ENCODE measurements at regions not wholly inside any gene's neighbourhood (a gene's known extent, or its start where the extent isn't known, plus 50 kb on each side); places are given as distances from the start of the nearest gene placed in this dataset.

GRCh38 chr9:79925326-79925725 is 353.6 kb downstream of the TLE4 start:
- no peak overlapping the region for H2AK5ac ChIP-seq (ENCODE audit: low read depth, low read length)
- H2BK5ac ChIP-seq (ENCODE audit: low read length), result no peak overlapping the region
- H2BK120ac ChIP-seq (ENCODE audit: low read depth, low read length), result no peak overlapping the region
- H3K4me2 ChIP-seq (ENCODE audit: insufficient read depth, low read length, poor library complexity, severe bottlenecking), result no peak overlapping the region
- H3K4me1 ChIP-seq (ENCODE audit: control insufficient read depth in 2 of 2, insufficient read depth in 1 of 2, low read depth in 1 of 2, low read length in 2 of 2), result no peaks in the 10 kb centered on the region
- no peak overlapping the region for H3K14ac ChIP-seq (ENCODE audit: low read length)
- H3K23ac ChIP-seq (ENCODE audit: low read depth, low read length, poor library complexity), result no peak overlapping the region
- no peaks in the 10 kb centered on the region for H3K36me3 ChIP-seq (replicated peaks in 1 of 2; ENCODE audit: control insufficient read depth in 2 of 2, insufficient read depth in 2 of 2, low read length in 2 of 2)
- no peak overlapping the region for H3K4ac ChIP-seq (ENCODE audit: low read length)
- H3K27ac ChIP-seq (replicated peaks; ENCODE audit: low read length), result no peak overlapping the region
- no peak overlapping the region for H2BK15ac ChIP-seq (ENCODE audit: low read length)
- H2BK12ac ChIP-seq (ENCODE audit: low read length), result no peak overlapping the region
- H3K27me3 ChIP-seq (ENCODE audit: control insufficient read depth in 3 of 3, insufficient read depth in 3 of 3, low read depth in 1 of 3, low read length in 3 of 3), result no peaks in the 10 kb centered on the region
- H3K4me3 ChIP-seq (ENCODE audit: low read length in 2 of 2), result no peak overlapping the region
- H4K91ac ChIP-seq (ENCODE audit: low read depth, low read length, poor library complexity), result no peak overlapping the region
- H3K79me1 ChIP-seq (ENCODE audit: low read depth, low read length), result no peaks in the 10 kb centered on the region
- no peak overlapping the region for H2AFZ ChIP-seq (ENCODE audit: low read length)
- H3K9me3 ChIP-seq (replicated peaks in 1 of 2; ENCODE audit: control insufficient read depth in 2 of 2, insufficient read depth in 1 of 2, low read depth in 1 of 2, low read length in 2 of 2), result peaks cover 0 to 2% of the 10 kb centered on the region in 2 donors
- no peak for DNase-seq (ENCODE audit: low spot score)
- no peak overlapping the region for H3K9ac ChIP-seq (ENCODE audit: low read depth, low read length, poor library complexity)
- H4K8ac ChIP-seq (ENCODE audit: low read depth, low read length), result no peak overlapping the region
- H3K18ac ChIP-seq (ENCODE audit: low read length), result no peak overlapping the region

GRCh38 chr9:79924836-79925235 is 353.1 kb downstream of the TLE4 start:
- WGBS, 2 donors (ENCODE audit: extremely low coverage in 2 of 2, insufficient read length in 2 of 2, insufficient replicate concordance in 1 of 2), result no CpG with 5 or more reads among the region's 2 CpGs
- no peak overlapping the region for H2AK5ac ChIP-seq (ENCODE audit: low read depth, low read length)
- no peak overlapping the region for H2BK15ac ChIP-seq (ENCODE audit: low read length)
- H3K79me1 ChIP-seq (ENCODE audit: low read depth, low read length), result no peaks in the 10 kb centered on the region
- H3K9me3 ChIP-seq (replicated peaks in 1 of 2; ENCODE audit: control insufficient read depth in 2 of 2, insufficient read depth in 1 of 2, low read depth in 1 of 2, low read length in 2 of 2), result peaks cover 0 to 2% of the 10 kb centered on the region in 2 donors
- H2AFZ ChIP-seq (ENCODE audit: low read length), result no peak overlapping the region
- no peaks in the 10 kb centered on the region for H3K27me3 ChIP-seq (ENCODE audit: control insufficient read depth in 3 of 3, insufficient read depth in 3 of 3, low read depth in 1 of 3, low read length in 3 of 3)
- H3K27ac ChIP-seq (replicated peaks; ENCODE audit: low read length), result no peak overlapping the region
- no peak overlapping the region for H3K4ac ChIP-seq (ENCODE audit: low read length)
- no peak overlapping the region for H2BK5ac ChIP-seq (ENCODE audit: low read length)
- no peak overlapping the region for H2BK120ac ChIP-seq (ENCODE audit: low read depth, low read length)
- H4K8ac ChIP-seq (ENCODE audit: low read depth, low read length), result no peak overlapping the region
- no peak overlapping the region for H2BK12ac ChIP-seq (ENCODE audit: low read length)
- no peaks in the 10 kb centered on the region for H3K4me1 ChIP-seq (ENCODE audit: control insufficient read depth in 2 of 2, insufficient read depth in 1 of 2, low read depth in 1 of 2, low read length in 2 of 2)
- H3K4me2 ChIP-seq (ENCODE audit: insufficient read depth, low read length, poor library complexity, severe bottlenecking), result no peak overlapping the region
- no peaks in the 10 kb centered on the region for H3K36me3 ChIP-seq (replicated peaks in 1 of 2; ENCODE audit: control insufficient read depth in 2 of 2, insufficient read depth in 2 of 2, low read length in 2 of 2)
- no peak overlapping the region for H3K23ac ChIP-seq (ENCODE audit: low read depth, low read length, poor library complexity)
- no peak overlapping the region for H3K14ac ChIP-seq (ENCODE audit: low read length)
- H4K91ac ChIP-seq (ENCODE audit: low read depth, low read length, poor library complexity), result no peak overlapping the region
- no peak for DNase-seq (ENCODE audit: low spot score)
- no peak overlapping the region for H3K9ac ChIP-seq (ENCODE audit: low read depth, low read length, poor library complexity)
- no peak overlapping the region for H3K4me3 ChIP-seq (ENCODE audit: low read length in 2 of 2)
- no peak overlapping the region for H3K18ac ChIP-seq (ENCODE audit: low read length)

GRCh38 chr9:79917421-79917820 is 345.7 kb downstream of the TLE4 start:
- Histone ChIP-seq H3K79me1 (ENCODE audit: low read depth, low read length) (no peaks in the 10 kb centered on the region), H3K9ac (ENCODE audit: low read depth, low read length, poor library complexity) (no peak overlapping the region), H3K36me3 (replicated peaks in 1 of 2; ENCODE audit: control insufficient read depth in 2 of 2, insufficient read depth in 2 of 2, low read length in 2 of 2) (no peaks in the 10 kb centered on the region), H3K18ac (ENCODE audit: low read length) (no peak overlapping the region), H3K4me1 (ENCODE audit: control insufficient read depth in 2 of 2, insufficient read depth in 1 of 2, low read depth in 1 of 2, low read length in 2 of 2) (no peaks in the 10 kb centered on the region), H2AK5ac (ENCODE audit: low read depth, low read length) (no peak overlapping the region), H3K27me3 (ENCODE audit: control insufficient read depth in 3 of 3, insufficient read depth in 3 of 3, low read depth in 1 of 3, low read length in 3 of 3) (peaks cover 0 to 12% (median 0%) of the 10 kb centered on the region in 3 experiments), H4K91ac (ENCODE audit: low read depth, low read length, poor library complexity) (no peak overlapping the region), H2BK15ac (ENCODE audit: low read length) (no peak overlapping the region), H3K9me3 (replicated peaks in 1 of 2; ENCODE audit: control insufficient read depth in 2 of 2, insufficient read depth in 1 of 2, low read depth in 1 of 2, low read length in 2 of 2) (peaks cover 0 to 2% of the 10 kb centered on the region in 2 donors), H3K23ac (ENCODE audit: low read depth, low read length, poor library complexity) (no peak overlapping the region), H3K27ac (replicated peaks; ENCODE audit: low read length) (no peak overlapping the region), H2BK5ac (ENCODE audit: low read length) (no peak overlapping the region), H3K4me3 (ENCODE audit: low read length in 2 of 2) (no peak overlapping the region), H3K4me2 (ENCODE audit: insufficient read depth, low read length, poor library complexity, severe bottlenecking) (no peak overlapping the region), H2BK12ac (ENCODE audit: low read length) (no peak overlapping the region), H2AFZ (ENCODE audit: low read length) (no peak overlapping the region), H3K14ac (ENCODE audit: low read length) (no peak overlapping the region), H4K8ac (ENCODE audit: low read depth, low read length) (no peak overlapping the region), H3K4ac (ENCODE audit: low read length) (no peak overlapping the region), H2BK120ac (ENCODE audit: low read depth, low read length) (no peak overlapping the region)
- no CpG with 5 or more reads among the region's 4 CpGs for whole genome bisulfite sequencing, 2 donors (ENCODE audit: extremely low coverage in 2 of 2, insufficient read length in 2 of 2, insufficient replicate concordance in 1 of 2)
- DNase-seq (ENCODE audit: low spot score), result no peak

- WGBS, 2 donors (ENCODE audit: extremely low coverage in 2 of 2, insufficient read length in 2 of 2, insufficient replicate concordance in 1 of 2), result no CpG with 5 or more reads among the region's 4 CpGs
- H4K91ac ChIP-seq (ENCODE audit: low read depth, low read length, poor library complexity), result no peak overlapping the region
- H2BK12ac ChIP-seq (ENCODE audit: low read length), result no peak overlapping the region
- no peak overlapping the region for H3K4me2 ChIP-seq (ENCODE audit: insufficient read depth, low read length, poor library complexity, severe bottlenecking)
- no peak overlapping the region for H3K4ac ChIP-seq (ENCODE audit: low read length)
- H4K8ac ChIP-seq (ENCODE audit: low read depth, low read length), result no peak overlapping the region
- H2BK5ac ChIP-seq (ENCODE audit: low read length), result no peak overlapping the region
- no peak overlapping the region for H2AK5ac ChIP-seq (ENCODE audit: low read depth, low read length)
- no peaks in the 10 kb centered on the region for H3K79me1 ChIP-seq (ENCODE audit: low read depth, low read length)
- no peak overlapping the region for H3K23ac ChIP-seq (ENCODE audit: low read depth, low read length, poor library complexity)
- H3K36me3 ChIP-seq (replicated peaks in 1 of 2; ENCODE audit: control insufficient read depth in 2 of 2, insufficient read depth in 2 of 2, low read length in 2 of 2), result no peaks in the 10 kb centered on the region
- no peak overlapping the region for H2AFZ ChIP-seq (ENCODE audit: low read length)
- H3K9me3 ChIP-seq (replicated peaks in 1 of 2; ENCODE audit: control insufficient read depth in 2 of 2, insufficient read depth in 1 of 2, low read depth in 1 of 2, low read length in 2 of 2), result no peaks in the 10 kb centered on the region
- H3K4me1 ChIP-seq (ENCODE audit: control insufficient read depth in 2 of 2, insufficient read depth in 1 of 2, low read depth in 1 of 2, low read length in 2 of 2), result no peaks in the 10 kb centered on the region
- H2BK15ac ChIP-seq (ENCODE audit: low read length), result no peak overlapping the region
- H3K4me3 ChIP-seq (ENCODE audit: low read length in 2 of 2), result no peak overlapping the region
- no peak overlapping the region for H3K27ac ChIP-seq (replicated peaks; ENCODE audit: low read length)
- H3K27me3 ChIP-seq (ENCODE audit: control insufficient read depth in 3 of 3, insufficient read depth in 3 of 3, low read depth in 1 of 3, low read length in 3 of 3), result peaks cover 0 to 12% (median 0%) of the 10 kb centered on the region in 3 experiments
- no peak overlapping the region for H3K18ac ChIP-seq (ENCODE audit: low read length)
- H2BK120ac ChIP-seq (ENCODE audit: low read depth, low read length), result no peak overlapping the region
- DNase-seq (ENCODE audit: low spot score), result no peak
- H3K9ac ChIP-seq (ENCODE audit: low read depth, low read length, poor library complexity), result no peak overlapping the region
- no peak overlapping the region for H3K14ac ChIP-seq (ENCODE audit: low read length)
These were observed 342.1 kb downstream of the TLE4 start for GRCh38 chr9:79913867-79914266.
